GM19452 (cell line): ENCODE measurements at regions not wholly inside any gene's neighbourhood (a gene's known extent, or its start where the extent isn't known, plus 50 kb on each side); places are given as distances from the start of the nearest gene placed in this dataset.

ENCODE experiments used
- ATAC-seq: cut with Tn5 transposase; IDR thresholded peaks from one replicate; pipeline ENCODE4 v1.9.1; 2021; ENCODE audit not compliant: unreplicated experiment

- ATAC-seq, result no peak
Measured at GRCh38 chr15:58269455-58270414, 131.6 kb downstream of the AQP9 start.

GRCh38 chr15:58271410-58271809 is 133.2 kb downstream of the AQP9 start:
- no peak for ATAC-seq

- ATAC-seq, result no peak
Measured at GRCh38 chr15:58273104-58273503, 134.9 kb downstream of the AQP9 start.

- no peak for ATAC-seq
Measured at GRCh38 chr15:58274885-58275284, 136.7 kb downstream of the AQP9 start.

- no peak for ATAC-seq
Measured at GRCh38 chr15:58275785-58276184, 137.6 kb downstream of the AQP9 start.

- no peak for ATAC-seq
Measured at GRCh38 chr15:58276924-58277323, 138.7 kb downstream of the AQP9 start.

- ATAC-seq, result no peak
Measured at GRCh38 chr15:58277333-58277732, 139.2 kb downstream of the AQP9 start.

- no peak for ATAC-seq
Measured at GRCh38 chr15:58279106-58279505, 140.9 kb downstream of the AQP9 start.

GRCh38 chr15:58279654-58280053 is 141.5 kb downstream of the AQP9 start:
- no peak for ATAC-seq

GRCh38 chr15:58282060-58282708 is 144.0 kb downstream of the AQP9 start:
- no peak for ATAC-seq

GRCh38 chr15:58283302-58283701 is 145.1 kb downstream of the AQP9 start:
- ATAC-seq, result no peak

- ATAC-seq, result no peak
Measured at GRCh38 chr15:58284293-58284692, 146.1 kb downstream of the AQP9 start.

GRCh38 chr15:58285212-58285920 is 146.4 kb upstream of the LIPC start:
- ATAC-seq, result no peak

GRCh38 chr15:58285921-58286278 is 145.9 kb upstream of the LIPC start:
- no peak for ATAC-seq

- no peak for ATAC-seq
Measured at GRCh38 chr15:58286523-58286922, 145.3 kb upstream of the LIPC start.

- no peak for ATAC-seq
Measured at GRCh38 chr15:58287891-58288290, 143.9 kb upstream of the LIPC start.

- ATAC-seq, result no peak
Measured at GRCh38 chr15:58288592-58288991, 143.2 kb upstream of the LIPC start.

- ATAC-seq, result no peak
Measured at GRCh38 chr15:58291848-58292247, 139.9 kb upstream of the LIPC start.

- ATAC-seq, result no peak
Measured at GRCh38 chr15:58292751-58293175, 139.0 kb upstream of the LIPC start.

- ATAC-seq, result no peak
Measured at GRCh38 chr15:58293622-58294550, 137.9 kb upstream of the LIPC start.
